Non-pigmented ciliary epithelial cell (primary cell): ENCODE measurements at regions not wholly inside any gene's neighbourhood (a gene's known extent, or its start where the extent isn't known, plus 50 kb on each side); places are given as distances from the start of the nearest gene placed in this dataset.
"Not testable (repeated sequence)": the region's sequence is repeated elsewhere in the genome, so short reads cannot be mapped to it uniquely, and the experiment has no call there.

Experiments used
- DNase-seq: peaks from one replicate; pipeline ENCODE4 v3.0.0-alpha.2; 2010; ENCODE audit warnings: low read depth

GRCh38 chr13:64077132-64077835 lies 2661.6 kb upstream of the PCDH20 start:
- DNase-seq = not testable (repeated sequence)

- DNase-seq = no peak
Measured at GRCh38 chr13:64075543-64076271, 2660.1 kb upstream of the PCDH20 start.

- no peak for DNase-seq
Measured at GRCh38 chr13:64074971-64075474, 2659.4 kb upstream of the PCDH20 start.

- no peak for DNase-seq
Measured at GRCh38 chr13:64073203-64073602, 2657.6 kb upstream of the PCDH20 start.

- DNase-seq = no peak
Measured at GRCh38 chr13:64071352-64071751, 2655.7 kb upstream of the PCDH20 start.

- no peak for DNase-seq
Measured at GRCh38 chr13:64069892-64070291, 2654.2 kb upstream of the PCDH20 start.

GRCh38 chr13:64066711-64067110 lies 2651.1 kb upstream of the PCDH20 start:
- DNase-seq = no peak

- no peak for DNase-seq
Measured at GRCh38 chr13:64061649-64062048, 2646.0 kb upstream of the PCDH20 start.

GRCh38 chr13:64057372-64058020 lies 2641.8 kb upstream of the PCDH20 start:
- DNase-seq = no peak

GRCh38 chr13:64054321-64054720 lies 2638.7 kb upstream of the PCDH20 start:
- DNase-seq = no peak

GRCh38 chr13:64052521-64052920 lies 2636.9 kb upstream of the PCDH20 start:
- no peak for DNase-seq

- DNase-seq = no peak
Measured at GRCh38 chr13:64051278-64051677, 2635.6 kb upstream of the PCDH20 start.

- no peak for DNase-seq
Measured at GRCh38 chr13:64041296-64041695, 2625.6 kb upstream of the PCDH20 start.

- no peak for DNase-seq
Measured at GRCh38 chr13:64033921-64034320, 2618.3 kb upstream of the PCDH20 start.

- no peak for DNase-seq
Measured at GRCh38 chr13:64029343-64030093, 2613.9 kb upstream of the PCDH20 start.

- no peak for DNase-seq
Measured at GRCh38 chr13:64028551-64028950, 2612.9 kb upstream of the PCDH20 start.

GRCh38 chr13:64020126-64020525 lies 2604.5 kb upstream of the PCDH20 start:
- DNase-seq = no peak

- DNase-seq = no peak
Measured at GRCh38 chr13:64007339-64007738, 2591.7 kb upstream of the PCDH20 start.

GRCh38 chr13:64000321-64000720 lies 2584.7 kb upstream of the PCDH20 start:
- no peak for DNase-seq

GRCh38 chr13:63999614-64000305 lies 2584.1 kb upstream of the PCDH20 start:
- no peak for DNase-seq

- DNase-seq = no peak
Measured at GRCh38 chr13:63983366-63983765, 2567.7 kb upstream of the PCDH20 start.

- DNase-seq = no peak
Measured at GRCh38 chr13:63979951-63980350, 2564.3 kb upstream of the PCDH20 start.
